ENCODE measurements at regions not wholly inside any gene's neighbourhood (a gene's known extent, or its start where the extent isn't known, plus 50 kb on each side); places are given as distances from the start of the nearest gene placed in this dataset.

GRCh38 chr5:118044169-118044568 is 944.2 kb downstream of the DTWD2 start:
- in situ Hi-C loops (cut with MboI; ENCODE audit: low sequenced_read_pairs, unreplicated experiment) = no loop called here
- no peak for TF ChIP-seq CTCF (IDR thresholded peaks at IDR 0.05; ENCODE audit: borderline replicate concordance, control extremely low read depth, extremely low read depth, insufficient read depth, missing control alignments)
- DNase-seq (ENCODE audit: low spot score) = no peak

GRCh38 chr5:118043531-118043930 is 944.8 kb downstream of the DTWD2 start:
- DNase-seq (ENCODE audit: low spot score) = no peak
- TF ChIP-seq CTCF (IDR thresholded peaks at IDR 0.05; ENCODE audit: borderline replicate concordance, control extremely low read depth, extremely low read depth, insufficient read depth, missing control alignments) = no peak
- in situ Hi-C loops (cut with MboI; ENCODE audit: low sequenced_read_pairs, unreplicated experiment) = no loop called here

- DNase-seq (ENCODE audit: low spot score) = no peak
- TF ChIP-seq CTCF (IDR thresholded peaks at IDR 0.05; ENCODE audit: borderline replicate concordance, control extremely low read depth, extremely low read depth, insufficient read depth, missing control alignments) = no peak
- in situ Hi-C loops (cut with MboI; ENCODE audit: low sequenced_read_pairs, unreplicated experiment) = no loop called here
These were observed 946.3 kb downstream of the DTWD2 start for GRCh38 chr5:118042076-118042475.

- in situ Hi-C loops (cut with MboI; ENCODE audit: low sequenced_read_pairs, unreplicated experiment) = no loop called here
- no peak for TF ChIP-seq CTCF (IDR thresholded peaks at IDR 0.05; ENCODE audit: borderline replicate concordance, control extremely low read depth, extremely low read depth, insufficient read depth, missing control alignments)
- no peak for DNase-seq (ENCODE audit: low spot score)
These were observed 947.9 kb downstream of the DTWD2 start for GRCh38 chr5:118040496-118040895.

GRCh38 chr5:118033686-118034338 is 954.5 kb downstream of the DTWD2 start:
- TF ChIP-seq CTCF (IDR thresholded peaks at IDR 0.05; ENCODE audit: borderline replicate concordance, control extremely low read depth, extremely low read depth, insufficient read depth, missing control alignments) = no peak
- DNase-seq (ENCODE audit: low spot score) = no peak

GRCh38 chr5:118029807-118030206 is 958.5 kb downstream of the DTWD2 start:
- in situ Hi-C loops (cut with MboI; ENCODE audit: low sequenced_read_pairs, unreplicated experiment) = no loop called here
- no peak for TF ChIP-seq CTCF (IDR thresholded peaks at IDR 0.05; ENCODE audit: borderline replicate concordance, control extremely low read depth, extremely low read depth, insufficient read depth, missing control alignments)
- no peak for DNase-seq (ENCODE audit: low spot score)

More at GRCh38 chr5:118033686-118034338, 954.5 kb downstream of the DTWD2 start:
- in situ Hi-C loops (cut with MboI; ENCODE audit: low sequenced_read_pairs, unreplicated experiment) = no loop called here
